CD14-positive monocyte (primary cell): ENCODE measurements at regions not wholly inside any gene's neighbourhood (a gene's known extent, or its start where the extent isn't known, plus 50 kb on each side); places are given as distances from the start of the nearest gene placed in this dataset.
"Not testable (repeated sequence)": the region's sequence is repeated elsewhere in the genome, so short reads cannot be mapped to it uniquely, and the experiment has no call there.

Source experiments
- DNase-seq, 3 donors: peaks; one replicate each; pipeline ENCODE4 v3.0.0-alpha.2; 2011 to 2022
- H2AFZ ChIP-seq: 2 replicates; pipeline ENCODE4 v1.6.0; 2012; ENCODE audit warnings: mild to moderate bottlenecking, low read depth, low read length, inconsistent platforms; ENCODE audit not compliant: insufficient read depth, poor library complexity, severe bottlenecking
- H3K27ac ChIP-seq, 2 donors: 1 replicate in 1 of 2; 2 replicates in 1 of 2; pipeline ENCODE4 v1.5.1; 2012 to 2013; ENCODE audit warnings: low read length in 2 of 2, control low read depth in 1 of 2, inconsistent platforms in 1 of 2, low read depth in 1 of 2, mild to moderate bottlenecking in 1 of 2
- H3K27me3 ChIP-seq, 2 donors: one replicate each; pipeline versions ENCODE4 v1.6.0 to v1.6.1; 2011 to 2013; ENCODE audit warnings: low read length in 2 of 2; ENCODE audit not compliant: control insufficient read depth in 2 of 2, insufficient read depth in 2 of 2
- H3K36me3 ChIP-seq, 2 donors: replicated peaks in 1 of 2; 1 replicate in 1 of 2; 2 replicates in 1 of 2; pipeline versions ENCODE4 v1.5.1 to v1.6.1; 2012 to 2013; ENCODE audit warnings: low read length in 2 of 2, control low read depth in 1 of 2, inconsistent platforms in 1 of 2, mild to moderate bottlenecking in 1 of 2; ENCODE audit not compliant: insufficient read depth in 2 of 2, control insufficient read depth in 1 of 2
- H3K4me1 ChIP-seq, 2 donors: 1 replicate in 1 of 2; 2 replicates in 1 of 2; pipeline versions ENCODE4 v1.5.1 to v1.6.1; 2012 to 2013; ENCODE audit warnings: low read length in 2 of 2, control low read depth in 1 of 2, inconsistent platforms in 1 of 2, mild to moderate bottlenecking in 1 of 2, moderate library complexity in 1 of 2; ENCODE audit not compliant: insufficient read depth in 2 of 2, control insufficient read depth in 1 of 2
- H3K4me2 ChIP-seq: replicated peaks from 2 replicates; pipeline ENCODE3; 2012; ENCODE audit warnings: low read length, moderate library complexity, mild to moderate bottlenecking; ENCODE audit not compliant: poor library complexity, severe bottlenecking; ENCODE audit errors: extremely low read depth
- H3K4me3 ChIP-seq, 3 experiments: fragments of 200-600 bp in 1 of 3; sonication (generic) in 1 of 3; replicated peaks in 1 of 3; 1 replicate in 2 of 3; 2 replicates in 1 of 3; pipeline ENCODE4 v1.5.1; 2011 to 2013; ENCODE audit warnings: low read length in 3 of 3, mild to moderate bottlenecking in 3 of 3, control low read depth in 2 of 3, low read depth in 2 of 3, inconsistent platforms in 1 of 3, moderate library complexity in 1 of 3
- H3K79me2 ChIP-seq: 2 replicates; pipeline ENCODE4 v1.6.0; 2012; ENCODE audit warnings: mild to moderate bottlenecking, control low read depth, inconsistent platforms, low read length, moderate library complexity; ENCODE audit not compliant: insufficient read depth
- H3K9ac ChIP-seq: 2 replicates; pipeline ENCODE4 v1.6.0; 2017; ENCODE audit warnings: low read length, mild to moderate bottlenecking; ENCODE audit not compliant: insufficient read depth, poor library complexity, severe bottlenecking
- H3K9me3 ChIP-seq, 2 donors: replicated peaks in 1 of 2; 1 replicate in 1 of 2; 2 replicates in 1 of 2; pipeline versions ENCODE4 v1.5.1 to v1.6.1; 2012 to 2013; ENCODE audit warnings: low read length in 2 of 2, control low read depth in 1 of 2; ENCODE audit not compliant: control insufficient read depth in 1 of 2, insufficient read depth in 1 of 2
- H4K20me1 ChIP-seq: 2 replicates; pipeline ENCODE4 v1.6.0; 2012; ENCODE audit warnings: mild to moderate bottlenecking, low read length, control low read depth, moderate library complexity; ENCODE audit not compliant: insufficient read depth
- H3K27ac Mint-ChIP-seq, 7 donors: one replicate each; pipeline ENCODE4 v1.8.0; 2020; ENCODE audit warnings: mild to moderate bottlenecking in 7 of 7, mixed read lengths in 7 of 7, moderate library complexity in 6 of 7, inconsistent platforms in 2 of 7
- H3K27me3 Mint-ChIP-seq, 3 donors: one replicate each; pipeline ENCODE4 v1.8.0; 2021 to 2022; ENCODE audit warnings: low read depth in 3 of 3, mild to moderate bottlenecking in 3 of 3, mixed read lengths in 3 of 3, moderate library complexity in 3 of 3, inconsistent platforms in 1 of 3
- H3K36me3 Mint-ChIP-seq, 2 donors: one replicate each; pipeline ENCODE4 v1.8.0; 2020; ENCODE audit warnings: mixed read lengths in 2 of 2, inconsistent platforms in 1 of 2, mild to moderate bottlenecking in 1 of 2
- H3K4me1 Mint-ChIP-seq: one replicate; pipeline ENCODE4 v1.8.0; 2020; ENCODE audit warnings: mild to moderate bottlenecking, mixed read lengths
- H3K4me3 Mint-ChIP-seq, 2 donors: one replicate each; pipeline ENCODE4 v1.8.0; 2020; ENCODE audit warnings: mild to moderate bottlenecking in 2 of 2, mixed read lengths in 2 of 2, moderate library complexity in 1 of 2
- H3K9me3 Mint-ChIP-seq, 7 donors: one replicate each; pipeline ENCODE4 v1.8.0; 2020 to 2022; ENCODE audit warnings: mixed read lengths in 7 of 7, mild to moderate bottlenecking in 6 of 7, moderate library complexity in 6 of 7, inconsistent platforms in 2 of 7
- WGBS: methylation state at CpG from one replicate; pipeline ENCODE4 v1.1.5; 2013; ENCODE audit warnings: missing lambda C conversion rate; ENCODE audit not compliant: insufficient coverage; 5-methylcytosine and 5-hydroxymethylcytosine counted together
- intact Hi-C, 2 donors: fragments of 100-400 bp; cut with micrococcal nuclease; formaldehyde crosslinking; loops; one replicate each; pipeline versions ENCODE4 v1.15.0 to v1.15.1; 2023
- TF ChIP-seq, protein P1 (sequence below): fragments of 200-600 bp; IDR thresholded peaks from one replicate; pipeline ENCODE4 v1.8.0; 2022; ENCODE audit warnings: antibody characterized with exemption, mild to moderate bottlenecking

DNA sequence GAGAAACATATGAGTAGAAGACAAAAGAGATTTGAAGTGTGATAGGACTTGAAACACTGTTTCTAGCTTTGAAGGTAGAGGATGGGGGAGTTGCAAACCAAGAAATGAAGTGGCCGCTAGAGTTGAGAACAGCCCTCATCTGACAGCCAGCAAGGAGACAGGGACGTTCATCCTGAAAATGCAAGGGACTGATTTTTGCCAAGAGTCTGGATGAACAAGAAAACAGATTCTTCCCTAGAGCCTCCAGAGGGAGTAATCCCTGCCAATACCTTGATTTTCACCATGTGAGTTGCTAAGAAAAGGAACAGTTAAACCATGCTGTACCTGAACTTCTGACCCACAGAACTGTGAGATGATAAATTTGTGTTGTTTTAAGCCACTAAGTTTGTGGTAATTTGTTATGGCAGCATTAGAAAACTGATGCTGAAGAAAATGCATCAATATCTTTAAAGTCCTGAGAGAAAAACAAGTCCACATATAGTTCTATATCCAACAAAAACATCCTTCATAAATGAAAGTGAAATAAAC lies 154.0 kb upstream of the ADAMTSL1 start:
- no peak overlapping the region for H3K27ac ChIP-seq
- intact Hi-C loops = no loop called here
- H3K27me3 Mint-ChIP-seq = peaks cover 0 to 1% (median 0%) of the 10 kb centered on the region in 3 donors
- H3K79me2 ChIP-seq = no peaks in the 10 kb centered on the region
- H3K9me3 ChIP-seq = peaks cover 0 to 14% of the 10 kb centered on the region in 2 donors
- no peak overlapping the region for H3K4me3 Mint-ChIP-seq
- no peaks in the 10 kb centered on the region for H3K4me1 ChIP-seq
- no peak overlapping the region for H3K4me2 ChIP-seq
- TF ChIP-seq, protein P1, sequence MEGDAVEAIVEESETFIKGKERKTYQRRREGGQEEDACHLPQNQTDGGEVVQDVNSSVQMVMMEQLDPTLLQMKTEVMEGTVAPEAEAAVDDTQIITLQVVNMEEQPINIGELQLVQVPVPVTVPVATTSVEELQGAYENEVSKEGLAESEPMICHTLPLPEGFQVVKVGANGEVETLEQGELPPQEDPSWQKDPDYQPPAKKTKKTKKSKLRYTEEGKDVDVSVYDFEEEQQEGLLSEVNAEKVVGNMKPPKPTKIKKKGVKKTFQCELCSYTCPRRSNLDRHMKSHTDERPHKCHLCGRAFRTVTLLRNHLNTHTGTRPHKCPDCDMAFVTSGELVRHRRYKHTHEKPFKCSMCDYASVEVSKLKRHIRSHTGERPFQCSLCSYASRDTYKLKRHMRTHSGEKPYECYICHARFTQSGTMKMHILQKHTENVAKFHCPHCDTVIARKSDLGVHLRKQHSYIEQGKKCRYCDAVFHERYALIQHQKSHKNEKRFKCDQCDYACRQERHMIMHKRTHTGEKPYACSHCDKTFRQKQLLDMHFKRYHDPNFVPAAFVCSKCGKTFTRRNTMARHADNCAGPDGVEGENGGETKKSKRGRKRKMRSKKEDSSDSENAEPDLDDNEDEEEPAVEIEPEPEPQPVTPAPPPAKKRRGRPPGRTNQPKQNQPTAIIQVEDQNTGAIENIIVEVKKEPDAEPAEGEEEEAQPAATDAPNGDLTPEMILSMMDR = no peak
- H4K20me1 ChIP-seq = no peaks in the 10 kb centered on the region
- H3K27ac Mint-ChIP-seq = peak overlapping the region in 1 of 7 donors; percentile 2
- H3K36me3 ChIP-seq = no peaks in the 10 kb centered on the region
- H2AFZ ChIP-seq = no peak overlapping the region
- H3K27me3 ChIP-seq = no peaks in the 10 kb centered on the region
- H3K4me1 Mint-ChIP-seq = no peaks in the 10 kb centered on the region
- no peak overlapping the region for H3K4me3 ChIP-seq
- DNase-seq = no peak
- no peak overlapping the region for H3K9ac ChIP-seq
- H3K9me3 Mint-ChIP-seq = peaks cover 3 to 15% (median 12%) of the 10 kb centered on the region in 7 donors
- 86% methylated on average over 2 of the region's 2 CpGs for WGBS
- no peaks in the 10 kb centered on the region for H3K36me3 Mint-ChIP-seq

GRCh38 chr9:18324928-18325745 lies 148.8 kb upstream of the ADAMTSL1 start:
- Mint-ChIP-seq H3K4me1 (no peaks in the 10 kb centered on the region), H3K27ac (no peak overlapping the region), H3K9me3 (peaks cover 0 to 2% (median 0%) of the 10 kb centered on the region in 7 donors), H3K4me3 (no peak overlapping the region), H3K27me3 (no peaks in the 10 kb centered on the region), H3K36me3 (no peaks in the 10 kb centered on the region)
- TF ChIP-seq, protein P1 = no peak
- H4K20me1 ChIP-seq = no peaks in the 10 kb centered on the region
- intact Hi-C loops = no loop called here
- no peaks in the 10 kb centered on the region for H3K36me3 ChIP-seq
- H3K9ac ChIP-seq = no peak overlapping the region
- no peaks in the 10 kb centered on the region for H3K4me1 ChIP-seq
- no peak overlapping the region for H3K4me3 ChIP-seq
- no peak overlapping the region for H3K4me2 ChIP-seq
- no peaks in the 10 kb centered on the region for H3K27me3 ChIP-seq
- no peak overlapping the region for H2AFZ ChIP-seq
- H3K27ac ChIP-seq = no peak overlapping the region
- WGBS = no CpG with 5 or more reads among the region's 2 CpGs
- no peaks in the 10 kb centered on the region for H3K9me3 ChIP-seq
- H3K79me2 ChIP-seq = no peaks in the 10 kb centered on the region
- DNase-seq = no peak

DNA sequence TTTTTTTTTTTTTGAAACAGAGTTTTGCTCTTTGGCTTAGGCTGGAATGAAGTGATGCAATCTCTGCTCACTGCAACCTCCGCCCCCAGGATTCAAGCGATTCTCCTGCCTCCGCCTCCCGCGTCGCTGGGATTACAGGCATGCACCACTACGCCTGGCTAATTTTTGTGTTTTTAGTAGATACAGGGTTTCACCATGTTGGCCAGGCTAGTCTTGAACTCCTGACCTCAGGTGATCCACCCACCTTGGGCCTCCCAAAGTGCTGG lies 148.3 kb upstream of the ADAMTSL1 start:
- H3K27ac ChIP-seq, H3K9ac ChIP-seq, intact Hi-C loops, H3K4me3 ChIP-seq, H3K27me3 Mint-ChIP-seq, H2AFZ ChIP-seq, H3K27me3 ChIP-seq, H3K4me1 ChIP-seq, H4K20me1 ChIP-seq, H3K79me2 ChIP-seq, H3K27ac Mint-ChIP-seq, DNase-seq, H3K4me2 ChIP-seq, H3K9me3 ChIP-seq, H3K9me3 Mint-ChIP-seq, H3K36me3 ChIP-seq, H3K36me3 Mint-ChIP-seq, H3K4me1 Mint-ChIP-seq, H3K4me3 Mint-ChIP-seq: not testable (repeated sequence)
- WGBS = 100% methylated on average over 2 of the region's 7 CpGs
